ENCODE measurements at regions not wholly inside any gene's neighbourhood (a gene's known extent, or its start where the extent isn't known, plus 50 kb on each side); places are given as distances from the start of the nearest gene placed in this dataset.

DNA sequence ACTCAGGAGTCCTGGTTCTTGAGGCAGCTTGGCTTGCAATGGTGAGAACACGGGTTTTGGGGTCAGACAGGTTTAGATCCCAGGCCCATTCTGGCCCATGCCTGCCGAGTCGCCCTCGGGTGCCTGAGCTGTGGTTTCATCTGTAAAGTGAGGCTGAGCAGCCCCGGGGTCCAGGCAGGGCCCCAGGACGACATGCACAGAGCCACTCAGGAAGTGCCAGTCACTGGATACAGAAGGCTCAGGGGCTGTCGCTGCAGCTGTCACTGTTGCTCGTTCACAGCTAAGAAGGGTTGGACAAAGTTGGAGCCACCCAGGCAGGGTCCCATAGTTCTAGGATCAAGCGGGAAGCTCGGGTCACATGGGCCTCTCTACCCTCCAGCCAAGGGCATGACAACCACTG, 403.1 kb downstream of the BCL11B start:
- no peak overlapping the region for H2AFZ ChIP-seq (ENCODE audit: low read depth)
- no peaks in the 10 kb centered on the region for H3K9me3 ChIP-seq
- DNase-seq, result no peak
- H3K27ac ChIP-seq (ENCODE audit: low read depth in 2 of 2, low read length in 1 of 2), result no peak overlapping the region
- 0% methylated on average over 5 of the region's 10 CpGs for WGBS (ENCODE audit: low lambda C conversion rate)
- no peak overlapping the region for H3K4me2 ChIP-seq
- H3K9ac ChIP-seq, result no peak overlapping the region
- ChIA-PET POLR2A (no interaction called here), CTCF (no interaction called here)
- H3K79me2 ChIP-seq (ENCODE audit: insufficient read depth), result no peaks in the 10 kb centered on the region
- no peaks in the 10 kb centered on the region for H3K4me1 ChIP-seq (ENCODE audit: control insufficient read depth in 1 of 2, insufficient read depth in 2 of 2, low read depth in 1 of 2, low read length in 1 of 2)
- no peaks in the 10 kb centered on the region for H4K20me1 ChIP-seq (ENCODE audit: insufficient read depth)
- TF ChIP-seq GATA2 (CRISPR knock-in tag; IDR thresholded peaks at IDR 0.05) (no peak), TEAD4 (IDR thresholded peaks at IDR 0.05; ENCODE audit: borderline replicate concordance, insufficient read depth) (no peak), RAD21 (IDR thresholded peaks at IDR 0.05; ENCODE audit: low read length) (no peak), NRF1 (IDR thresholded peaks at IDR 0.05; ENCODE audit: low read depth, low read length) (no peak), TCF12 (IDR thresholded peaks at IDR 0.05) (no peak), NFIC (IDR thresholded peaks at IDR 0.05; ENCODE audit: borderline replicate concordance) (no peak), TAF1 (IDR thresholded peaks at IDR 0.05; ENCODE audit: borderline replicate concordance, low read depth, low read length) (no peak), RFX5 (IDR thresholded peaks at IDR 0.05; ENCODE audit: low read length) (no peak), SIN3A (IDR thresholded peaks at IDR 0.05; ENCODE audit: borderline replicate concordance, low read depth, low read length) (no peak), POLR2AphosphoS5 (IDR thresholded peaks at IDR 0.05; ENCODE audit: low read depth, low read length) (no peak), FOXJ3 (CRISPR knock-in tag; IDR thresholded peaks at IDR 0.05) (no peak), YY1 (IDR thresholded peaks at IDR 0.05; ENCODE audit: low read depth) (no peak), RCOR1 (IDR thresholded peaks at IDR 0.05; ENCODE audit: low read length) (no peak), FOSL2 (IDR thresholded peaks at IDR 0.05; ENCODE audit: borderline replicate concordance, low read depth) (no peak)
- TF ChIP-seq, protein P1, sequence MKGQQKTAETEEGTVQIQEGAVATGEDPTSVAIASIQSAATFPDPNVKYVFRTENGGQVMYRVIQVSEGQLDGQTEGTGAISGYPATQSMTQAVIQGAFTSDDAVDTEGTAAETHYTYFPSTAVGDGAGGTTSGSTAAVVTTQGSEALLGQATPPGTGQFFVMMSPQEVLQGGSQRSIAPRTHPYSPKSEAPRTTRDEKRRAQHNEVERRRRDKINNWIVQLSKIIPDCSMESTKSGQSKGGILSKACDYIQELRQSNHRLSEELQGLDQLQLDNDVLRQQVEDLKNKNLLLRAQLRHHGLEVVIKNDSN (IDR thresholded peaks at IDR 0.05; ENCODE audit: borderline replicate concordance, low read depth), result no peak
- TF ChIP-seq, protein P2, sequence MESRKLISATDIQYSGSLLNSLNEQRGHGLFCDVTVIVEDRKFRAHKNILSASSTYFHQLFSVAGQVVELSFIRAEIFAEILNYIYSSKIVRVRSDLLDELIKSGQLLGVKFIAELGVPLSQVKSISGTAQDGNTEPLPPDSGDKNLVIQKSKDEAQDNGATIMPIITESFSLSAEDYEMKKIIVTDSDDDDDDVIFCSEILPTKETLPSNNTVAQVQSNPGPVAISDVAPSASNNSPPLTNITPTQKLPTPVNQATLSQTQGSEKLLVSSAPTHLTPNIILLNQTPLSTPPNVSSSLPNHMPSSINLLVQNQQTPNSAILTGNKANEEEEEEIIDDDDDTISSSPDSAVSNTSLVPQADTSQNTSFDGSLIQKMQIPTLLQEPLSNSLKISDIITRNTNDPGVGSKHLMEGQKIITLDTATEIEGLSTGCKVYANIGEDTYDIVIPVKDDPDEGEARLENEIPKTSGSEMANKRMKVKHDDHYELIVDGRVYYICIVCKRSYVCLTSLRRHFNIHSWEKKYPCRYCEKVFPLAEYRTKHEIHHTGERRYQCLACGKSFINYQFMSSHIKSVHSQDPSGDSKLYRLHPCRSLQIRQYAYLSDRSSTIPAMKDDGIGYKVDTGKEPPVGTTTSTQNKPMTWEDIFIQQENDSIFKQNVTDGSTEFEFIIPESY (IDR thresholded peaks at IDR 0.05; ENCODE audit: borderline replicate concordance, low read depth), result no peak
- TF ChIP-seq, protein P3, sequence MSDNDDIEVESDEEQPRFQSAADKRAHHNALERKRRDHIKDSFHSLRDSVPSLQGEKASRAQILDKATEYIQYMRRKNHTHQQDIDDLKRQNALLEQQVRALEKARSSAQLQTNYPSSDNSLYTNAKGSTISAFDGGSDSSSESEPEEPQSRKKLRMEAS (IDR thresholded peaks at IDR 0.05; ENCODE audit: low read depth), result no peak
- TF ChIP-seq, protein P4, sequence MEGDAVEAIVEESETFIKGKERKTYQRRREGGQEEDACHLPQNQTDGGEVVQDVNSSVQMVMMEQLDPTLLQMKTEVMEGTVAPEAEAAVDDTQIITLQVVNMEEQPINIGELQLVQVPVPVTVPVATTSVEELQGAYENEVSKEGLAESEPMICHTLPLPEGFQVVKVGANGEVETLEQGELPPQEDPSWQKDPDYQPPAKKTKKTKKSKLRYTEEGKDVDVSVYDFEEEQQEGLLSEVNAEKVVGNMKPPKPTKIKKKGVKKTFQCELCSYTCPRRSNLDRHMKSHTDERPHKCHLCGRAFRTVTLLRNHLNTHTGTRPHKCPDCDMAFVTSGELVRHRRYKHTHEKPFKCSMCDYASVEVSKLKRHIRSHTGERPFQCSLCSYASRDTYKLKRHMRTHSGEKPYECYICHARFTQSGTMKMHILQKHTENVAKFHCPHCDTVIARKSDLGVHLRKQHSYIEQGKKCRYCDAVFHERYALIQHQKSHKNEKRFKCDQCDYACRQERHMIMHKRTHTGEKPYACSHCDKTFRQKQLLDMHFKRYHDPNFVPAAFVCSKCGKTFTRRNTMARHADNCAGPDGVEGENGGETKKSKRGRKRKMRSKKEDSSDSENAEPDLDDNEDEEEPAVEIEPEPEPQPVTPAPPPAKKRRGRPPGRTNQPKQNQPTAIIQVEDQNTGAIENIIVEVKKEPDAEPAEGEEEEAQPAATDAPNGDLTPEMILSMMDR (IDR thresholded peaks at IDR 0.05), result no peak
- TF ChIP-seq, protein P5, sequence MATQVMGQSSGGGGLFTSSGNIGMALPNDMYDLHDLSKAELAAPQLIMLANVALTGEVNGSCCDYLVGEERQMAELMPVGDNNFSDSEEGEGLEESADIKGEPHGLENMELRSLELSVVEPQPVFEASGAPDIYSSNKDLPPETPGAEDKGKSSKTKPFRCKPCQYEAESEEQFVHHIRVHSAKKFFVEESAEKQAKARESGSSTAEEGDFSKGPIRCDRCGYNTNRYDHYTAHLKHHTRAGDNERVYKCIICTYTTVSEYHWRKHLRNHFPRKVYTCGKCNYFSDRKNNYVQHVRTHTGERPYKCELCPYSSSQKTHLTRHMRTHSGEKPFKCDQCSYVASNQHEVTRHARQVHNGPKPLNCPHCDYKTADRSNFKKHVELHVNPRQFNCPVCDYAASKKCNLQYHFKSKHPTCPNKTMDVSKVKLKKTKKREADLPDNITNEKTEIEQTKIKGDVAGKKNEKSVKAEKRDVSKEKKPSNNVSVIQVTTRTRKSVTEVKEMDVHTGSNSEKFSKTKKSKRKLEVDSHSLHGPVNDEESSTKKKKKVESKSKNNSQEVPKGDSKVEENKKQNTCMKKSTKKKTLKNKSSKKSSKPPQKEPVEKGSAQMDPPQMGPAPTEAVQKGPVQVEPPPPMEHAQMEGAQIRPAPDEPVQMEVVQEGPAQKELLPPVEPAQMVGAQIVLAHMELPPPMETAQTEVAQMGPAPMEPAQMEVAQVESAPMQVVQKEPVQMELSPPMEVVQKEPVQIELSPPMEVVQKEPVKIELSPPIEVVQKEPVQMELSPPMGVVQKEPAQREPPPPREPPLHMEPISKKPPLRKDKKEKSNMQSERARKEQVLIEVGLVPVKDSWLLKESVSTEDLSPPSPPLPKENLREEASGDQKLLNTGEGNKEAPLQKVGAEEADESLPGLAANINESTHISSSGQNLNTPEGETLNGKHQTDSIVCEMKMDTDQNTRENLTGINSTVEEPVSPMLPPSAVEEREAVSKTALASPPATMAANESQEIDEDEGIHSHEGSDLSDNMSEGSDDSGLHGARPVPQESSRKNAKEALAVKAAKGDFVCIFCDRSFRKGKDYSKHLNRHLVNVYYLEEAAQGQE (IDR thresholded peaks at IDR 0.05; ENCODE audit: low read depth, low read length), result no peak
- TF ChIP-seq, protein P6, sequence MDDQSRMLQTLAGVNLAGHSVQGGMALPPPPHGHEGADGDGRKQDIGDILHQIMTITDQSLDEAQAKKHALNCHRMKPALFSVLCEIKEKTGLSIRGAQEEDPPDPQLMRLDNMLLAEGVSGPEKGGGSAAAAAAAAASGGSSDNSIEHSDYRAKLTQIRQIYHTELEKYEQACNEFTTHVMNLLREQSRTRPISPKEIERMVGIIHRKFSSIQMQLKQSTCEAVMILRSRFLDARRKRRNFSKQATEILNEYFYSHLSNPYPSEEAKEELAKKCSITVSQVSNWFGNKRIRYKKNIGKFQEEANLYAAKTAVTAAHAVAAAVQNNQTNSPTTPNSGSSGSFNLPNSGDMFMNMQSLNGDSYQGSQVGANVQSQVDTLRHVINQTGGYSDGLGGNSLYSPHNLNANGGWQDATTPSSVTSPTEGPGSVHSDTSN (IDR thresholded peaks at IDR 0.05), result no peak
- no peak overlapping the region for H3K4me3 ChIP-seq (ENCODE audit: low read depth in 2 of 2, low read length in 1 of 2)
- no peaks in the 10 kb centered on the region for H3K27me3 ChIP-seq (ENCODE audit: insufficient read depth)
- H3F3A ChIP-seq (replicated peaks; ENCODE audit: insufficient read depth), result no peaks in the 10 kb centered on the region
- H3K9me2 ChIP-seq, result no peaks in the 10 kb centered on the region
- no peaks in the 10 kb centered on the region for H3K36me3 ChIP-seq (replicated peaks in 1 of 2; ENCODE audit: control insufficient read depth in 1 of 2, insufficient read depth in 2 of 2, low read length in 1 of 2)

Measured in SK-N-SH (cell line).